Fibroblast of skin of right quadriceps (primary cell): ENCODE measurements at regions not wholly inside any gene's neighbourhood (a gene's known extent, or its start where the extent isn't known, plus 50 kb on each side); places are given as distances from the start of the nearest gene placed in this dataset.
A peak's percentile ranks its signal among the peaks of the same experiment; 100 is the strongest.
"Not testable (repeated sequence)": the region's sequence is repeated elsewhere in the genome, so short reads cannot be mapped to it uniquely, and the experiment has no call there.

Source experiments
- DNase-seq: peaks from one replicate; pipeline ENCODE4 v3.0.0-alpha.2; 2013

- peak; percentile 3 for DNase-seq
Measured at GRCh38 chr16:76818606-76819181, 372.3 kb upstream of the MON1B start.

- no peak for DNase-seq
Measured at GRCh38 chr16:76819226-76819916, 371.6 kb upstream of the MON1B start.

GRCh38 chr16:76824221-76824620 lies 366.8 kb upstream of the MON1B start:
- DNase-seq = no peak

- no peak for DNase-seq
Measured at GRCh38 chr16:76824791-76825190, 366.2 kb upstream of the MON1B start.

- DNase-seq = peak; percentile 5
Measured at GRCh38 chr16:76835339-76835738, 355.7 kb upstream of the MON1B start.

- no peak for DNase-seq
Measured at GRCh38 chr16:76835779-76836300, 355.1 kb upstream of the MON1B start.

- DNase-seq = no peak
Measured at GRCh38 chr16:76837872-76838271, 353.1 kb upstream of the MON1B start.

- DNase-seq = no peak
Measured at GRCh38 chr16:76854234-76854633, 336.8 kb upstream of the MON1B start.

GRCh38 chr16:76856112-76856511 lies 334.9 kb upstream of the MON1B start:
- no peak for DNase-seq

GRCh38 chr16:76857402-76857801 lies 333.6 kb upstream of the MON1B start:
- no peak for DNase-seq

GRCh38 chr16:76862901-76863300 lies 328.1 kb upstream of the MON1B start:
- DNase-seq = no peak

GRCh38 chr16:76866994-76867393 lies 324.0 kb upstream of the MON1B start:
- DNase-seq = no peak

- no peak for DNase-seq
Measured at GRCh38 chr16:76875898-76876297, 315.1 kb upstream of the MON1B start.

- DNase-seq = no peak
Measured at GRCh38 chr16:76879420-76879819, 311.6 kb upstream of the MON1B start.

- DNase-seq = not testable (repeated sequence)
Measured at GRCh38 chr16:76880523-76880922, 310.5 kb upstream of the MON1B start.

- DNase-seq = no peak
Measured at GRCh38 chr16:76882105-76882504, 308.9 kb upstream of the MON1B start.

- DNase-seq = no peak
Measured at GRCh38 chr16:76883076-76883475, 307.9 kb upstream of the MON1B start.

- no peak for DNase-seq
Measured at GRCh38 chr16:76885776-76886537, 305.0 kb upstream of the MON1B start.

- no peak for DNase-seq
Measured at GRCh38 chr16:76897816-76898215, 293.2 kb upstream of the MON1B start.

GRCh38 chr16:76899767-76900166 lies 291.2 kb upstream of the MON1B start:
- no peak for DNase-seq

GRCh38 chr16:76900285-76901263 lies 290.4 kb upstream of the MON1B start:
- DNase-seq = no peak

- DNase-seq = no peak
Measured at GRCh38 chr16:76906552-76906951, 284.4 kb upstream of the MON1B start.

GRCh38 chr16:76910931-76911330 lies 280.1 kb upstream of the MON1B start:
- peak; percentile 82 for DNase-seq
